GM20000 (cell line): ENCODE measurements at regions not wholly inside any gene's neighbourhood (a gene's known extent, or its start where the extent isn't known, plus 50 kb on each side); places are given as distances from the start of the nearest gene placed in this dataset.

Experiments used
- DNase-seq: peaks from one replicate; pipeline ENCODE4 v3.0.0; 2012; ENCODE audit warnings: low spot score
- CTCF ChIP-seq: IDR thresholded peaks from 2 replicates; pipeline ENCODE4 v1.5.1; 2012; ENCODE audit warnings: mild to moderate bottlenecking, control low read depth; ENCODE audit errors: extremely low read depth, missing control alignments

- TF ChIP-seq CTCF: no peak
- DNase-seq: no peak
Observed at GRCh38 chr3:22245811-22246583, 495.0 kb upstream of the ZNF385D start.

- TF ChIP-seq CTCF: no peak
- no peak for DNase-seq
Observed at GRCh38 chr3:22249658-22250057, 498.6 kb upstream of the ZNF385D start.

GRCh38 chr3:22257252-22257651 lies 506.2 kb upstream of the ZNF385D start:
- no peak for DNase-seq
- TF ChIP-seq CTCF: no peak

- TF ChIP-seq CTCF: no peak
- DNase-seq: no peak
Observed at GRCh38 chr3:22262386-22262785, 511.4 kb upstream of the ZNF385D start.

GRCh38 chr3:22263042-22263441 lies 512.0 kb upstream of the ZNF385D start:
- TF ChIP-seq CTCF: no peak
- no peak for DNase-seq

GRCh38 chr3:22265403-22265802 lies 514.4 kb upstream of the ZNF385D start:
- no peak for DNase-seq
- TF ChIP-seq CTCF: no peak

- TF ChIP-seq CTCF: no peak
- no peak for DNase-seq
Observed at GRCh38 chr3:22269831-22270230, 518.8 kb upstream of the ZNF385D start.
